Erythroblast (primary cell): ENCODE measurements at regions not wholly inside any gene's neighbourhood (a gene's known extent, or its start where the extent isn't known, plus 50 kb on each side); places are given as distances from the start of the nearest gene placed in this dataset.

ENCODE experiments used
- GATA1 ChIP-seq: IDR thresholded peaks from 2 replicates; pipeline ENCODE4 v1.6.1; 2011; ENCODE audit warnings: low read depth, mild to moderate bottlenecking, control low read depth, low read length, moderate library complexity
- POLR2A ChIP-seq: IDR thresholded peaks from 2 replicates; pipeline ENCODE4 v1.6.1; 2011; ENCODE audit warnings: mild to moderate bottlenecking, low read length

DNA sequence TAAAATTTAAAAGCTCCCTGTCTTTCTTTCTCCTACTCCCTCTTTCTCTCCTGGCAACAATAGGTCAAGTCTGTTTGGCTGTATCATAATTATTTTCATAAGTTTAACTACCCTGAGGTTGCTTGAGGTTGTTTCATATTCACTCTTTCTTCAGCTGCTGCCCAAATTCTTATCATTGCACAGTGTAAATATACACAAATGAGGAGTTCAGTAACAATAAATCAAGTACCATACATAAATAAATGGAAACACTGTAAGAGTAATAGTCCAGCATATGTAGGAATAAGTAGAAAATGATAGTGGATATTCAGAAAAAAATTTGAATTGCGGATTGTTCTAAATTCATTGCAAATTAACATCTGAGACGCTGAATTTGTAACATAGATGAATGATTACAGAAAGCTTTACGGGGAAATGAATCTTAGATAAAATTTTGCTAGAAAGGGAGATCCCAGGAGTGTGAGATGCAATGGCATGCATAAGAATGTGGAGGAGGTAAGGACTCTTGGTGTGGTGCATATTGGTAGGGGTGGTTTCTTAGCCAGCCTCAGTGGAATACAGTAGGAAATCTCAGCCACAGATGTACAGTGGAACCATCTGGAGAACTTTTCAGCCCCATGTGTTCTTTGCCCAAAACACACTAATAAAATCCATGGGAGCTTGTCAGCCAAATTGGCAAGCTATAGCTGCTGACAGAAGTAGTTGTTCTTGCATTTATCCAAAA lies 480.7 kb downstream of the HTR1B start:
- TF ChIP-seq GATA1 (no peak), POLR2A (no peak)
